ENCODE measurements at regions not wholly inside any gene's neighbourhood (a gene's known extent, or its start where the extent isn't known, plus 50 kb on each side); places are given as distances from the start of the nearest gene placed in this dataset.

DNA sequence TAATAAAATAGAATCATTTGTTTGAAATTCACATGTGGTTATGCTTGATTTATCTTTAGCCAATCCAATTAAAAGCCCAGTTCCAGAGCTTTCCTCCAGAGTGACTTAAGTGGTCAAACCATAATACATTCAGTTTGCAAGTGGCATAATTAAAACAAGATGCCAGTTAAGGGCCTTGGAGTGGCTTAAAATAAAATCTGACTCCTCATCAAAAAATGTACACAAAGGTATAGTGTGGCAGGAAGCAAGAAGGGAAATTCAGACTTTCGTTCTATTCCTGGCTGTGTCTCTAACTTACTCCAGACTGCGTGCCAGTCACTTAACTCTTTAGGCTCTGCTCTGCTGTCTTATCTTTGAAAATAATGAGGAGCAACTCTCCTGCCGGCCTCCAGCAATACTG is 215.9 kb upstream of the PRNP start:
- intact Hi-C loops (cut with DNase I; ENCODE audit: low total_unique reads): no loop called here
- DNase-seq: peak in 1 of 2 donors; percentile 11
- no peak overlapping the region for H3K27ac ChIP-seq
- H3K4me3 ChIP-seq: no peak overlapping the region
- TF ChIP-seq EP300 (IDR thresholded peaks at IDR 0.05) (no peak), POLR2A (IDR thresholded peaks at IDR 0.05) (no peak)
- TF ChIP-seq, protein P1, sequence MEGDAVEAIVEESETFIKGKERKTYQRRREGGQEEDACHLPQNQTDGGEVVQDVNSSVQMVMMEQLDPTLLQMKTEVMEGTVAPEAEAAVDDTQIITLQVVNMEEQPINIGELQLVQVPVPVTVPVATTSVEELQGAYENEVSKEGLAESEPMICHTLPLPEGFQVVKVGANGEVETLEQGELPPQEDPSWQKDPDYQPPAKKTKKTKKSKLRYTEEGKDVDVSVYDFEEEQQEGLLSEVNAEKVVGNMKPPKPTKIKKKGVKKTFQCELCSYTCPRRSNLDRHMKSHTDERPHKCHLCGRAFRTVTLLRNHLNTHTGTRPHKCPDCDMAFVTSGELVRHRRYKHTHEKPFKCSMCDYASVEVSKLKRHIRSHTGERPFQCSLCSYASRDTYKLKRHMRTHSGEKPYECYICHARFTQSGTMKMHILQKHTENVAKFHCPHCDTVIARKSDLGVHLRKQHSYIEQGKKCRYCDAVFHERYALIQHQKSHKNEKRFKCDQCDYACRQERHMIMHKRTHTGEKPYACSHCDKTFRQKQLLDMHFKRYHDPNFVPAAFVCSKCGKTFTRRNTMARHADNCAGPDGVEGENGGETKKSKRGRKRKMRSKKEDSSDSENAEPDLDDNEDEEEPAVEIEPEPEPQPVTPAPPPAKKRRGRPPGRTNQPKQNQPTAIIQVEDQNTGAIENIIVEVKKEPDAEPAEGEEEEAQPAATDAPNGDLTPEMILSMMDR (IDR thresholded peaks at IDR 0.05): no peak
- no peaks in the 10 kb centered on the region for H3K36me3 ChIP-seq
- peaks cover 0 to 4% (median 0%) of the 10 kb centered on the region in 4 donors for H3K4me1 ChIP-seq
- no peaks in the 10 kb centered on the region for H3K27me3 ChIP-seq
- WGBS, 5 donors: 19 to 44% (median 36%) methylated on average over 3 of the region's 3 CpGs
- H3K9me3 ChIP-seq: no peaks in the 10 kb centered on the region

DNA sequence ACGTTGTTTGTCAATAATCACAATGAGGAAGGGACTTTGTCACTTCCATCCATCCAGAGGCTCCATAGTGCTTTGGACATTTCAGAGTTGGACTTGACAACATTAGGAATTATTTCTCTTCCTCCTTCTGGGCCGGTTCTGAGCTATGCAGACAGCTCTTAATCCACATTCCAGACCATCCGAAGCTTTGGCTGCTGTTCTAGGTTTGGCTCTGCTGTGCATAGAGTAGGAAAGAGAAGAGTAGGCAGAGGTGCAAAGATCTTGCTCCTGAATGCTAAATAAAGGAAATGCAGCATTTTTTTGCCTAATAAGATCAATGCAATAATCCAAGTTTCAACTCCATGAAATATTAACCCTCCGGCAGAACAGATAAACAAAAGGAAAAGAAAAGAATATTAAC is 216.3 kb upstream of the PRNP start:
- no peaks in the 10 kb centered on the region for H3K9me3 ChIP-seq
- no peak overlapping the region for H3K4me3 ChIP-seq
- intact Hi-C loops (cut with DNase I; ENCODE audit: low total_unique reads): no loop called here
- peaks cover 0 to 4% (median 0%) of the 10 kb centered on the region in 4 donors for H3K4me1 ChIP-seq
- WGBS, 5 donors: 53 to 72% (median 58%) methylated on average over 4 of the region's 4 CpGs
- no peaks in the 10 kb centered on the region for H3K36me3 ChIP-seq
- no peak overlapping the region for H3K27ac ChIP-seq
- no peak for DNase-seq
- no peaks in the 10 kb centered on the region for H3K27me3 ChIP-seq
- TF ChIP-seq EP300 (IDR thresholded peaks at IDR 0.05) (no peak), POLR2AphosphoS5 (IDR thresholded peaks at IDR 0.05) (no peak), POLR2A (IDR thresholded peaks at IDR 0.05) (no peak)
- TF ChIP-seq, protein P1 (IDR thresholded peaks at IDR 0.05): no peak

DNA sequence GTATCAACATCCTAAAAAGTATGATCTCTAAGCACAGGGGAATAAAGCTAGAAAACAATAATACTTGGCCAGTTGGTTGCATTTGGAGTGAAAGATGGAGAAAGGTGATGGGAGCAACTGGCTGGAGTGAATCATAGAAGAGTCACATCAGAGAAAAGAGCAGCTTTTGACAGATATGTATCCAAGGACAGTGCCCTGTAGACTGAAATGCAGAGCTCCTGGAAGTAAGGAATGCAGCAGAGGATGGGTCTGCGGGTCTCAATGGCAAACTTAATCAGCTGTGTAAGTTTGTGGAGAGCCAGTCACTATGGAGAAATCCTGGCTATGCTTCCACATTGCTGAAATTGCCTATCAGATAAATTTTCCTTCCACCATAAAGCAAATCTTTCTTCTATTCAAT is 218.1 kb upstream of the PRNP start:
- 58 to 93% (median 75%) methylated on average over 1 of the region's 1 CpG for WGBS, 5 donors
- Histone ChIP-seq H3K4me3 (no peak overlapping the region), H3K9me3 (no peaks in the 10 kb centered on the region), H3K27ac (no peak overlapping the region), H3K36me3 (no peaks in the 10 kb centered on the region), H3K4me1 (peaks cover 0 to 4% (median 0%) of the 10 kb centered on the region in 4 donors), H3K27me3 (no peaks in the 10 kb centered on the region)
- TF ChIP-seq, protein P1 (IDR thresholded peaks at IDR 0.05): no peak
- TF ChIP-seq POLR2AphosphoS5 (IDR thresholded peaks at IDR 0.05): no peak
- no peak for TF ChIP-seq POLR2A (IDR thresholded peaks at IDR 0.05)
- TF ChIP-seq EP300 (IDR thresholded peaks at IDR 0.05): no peak
- intact Hi-C loops (cut with DNase I; ENCODE audit: low total_unique reads): no loop called here
- no peak for DNase-seq

DNA sequence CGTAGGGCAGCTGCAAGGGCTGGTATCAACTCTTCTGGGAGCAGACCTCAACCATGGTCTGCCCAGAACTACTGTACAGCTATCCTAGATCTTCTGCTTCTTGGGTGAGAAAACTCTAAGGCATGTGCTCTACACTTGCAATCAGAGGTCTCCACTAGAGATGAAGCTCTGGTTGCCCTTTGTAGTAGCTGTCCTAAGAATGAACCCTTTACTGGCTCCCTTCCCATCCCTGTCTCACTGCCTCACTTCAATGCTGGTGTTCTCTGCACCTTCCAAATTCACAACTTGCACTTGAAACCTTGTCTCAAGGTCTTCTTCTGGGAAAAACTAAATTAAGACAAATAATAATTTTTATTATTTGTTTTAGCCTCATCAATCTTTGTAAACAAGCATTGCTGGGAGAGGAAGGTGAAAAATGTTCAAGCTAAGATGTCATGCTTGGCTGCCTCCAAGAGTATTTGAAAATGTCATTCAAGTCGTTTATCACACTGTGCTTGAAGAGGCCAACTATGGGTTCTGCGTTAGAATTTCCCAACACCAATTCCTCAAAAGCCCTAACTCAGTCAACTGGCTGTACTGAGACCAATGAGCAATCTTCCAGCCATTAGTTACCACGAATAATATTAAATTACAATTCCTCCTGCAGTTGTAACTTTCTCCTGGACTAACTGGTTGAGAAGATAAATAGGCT is 216.9 kb upstream of the ADRA1D start:
- no peak for DNase-seq
- no peak overlapping the region for H3K4me3 ChIP-seq
- 53 to 76% (median 66%) methylated on average over 4 of the region's 4 CpGs for WGBS, 5 donors
- no peaks in the 10 kb centered on the region for H3K9me3 ChIP-seq
- H3K4me1 ChIP-seq: peaks cover 0 to 4% (median 0%) of the 10 kb centered on the region in 4 donors
- no peak overlapping the region for H3K27ac ChIP-seq
- H3K36me3 ChIP-seq: no peaks in the 10 kb centered on the region
- H3K27me3 ChIP-seq: no peaks in the 10 kb centered on the region
- intact Hi-C loops (cut with DNase I; ENCODE audit: low total_unique reads): no loop called here
- TF ChIP-seq POLR2AphosphoS5 (IDR thresholded peaks at IDR 0.05) (no peak), POLR2A (IDR thresholded peaks at IDR 0.05) (no peak), EP300 (IDR thresholded peaks at IDR 0.05) (no peak)
- TF ChIP-seq, protein P1 (IDR thresholded peaks at IDR 0.05): no peak
